H1 (cell line): ENCODE measurements at regions not wholly inside any gene's neighbourhood (a gene's known extent, or its start where the extent isn't known, plus 50 kb on each side); places are given as distances from the start of the nearest gene placed in this dataset.

Experiments used
- CBX8 ChIP-seq: fragments of 300-800, 300-1000 bp; sonication (generic); IDR thresholded peaks from 2 replicates; pipeline ENCODE4 v1.7.1; 2016; ENCODE audit warnings: low read depth, low read length, borderline replicate concordance
- FOSL1 ChIP-seq: IDR thresholded peaks from 2 replicates; pipeline ENCODE4 v1.6.1; 2011; ENCODE audit warnings: mild to moderate bottlenecking, low read depth, low read length, moderate library complexity; ENCODE audit not compliant: insufficient read depth
- JUND ChIP-seq: IDR thresholded peaks from 2 replicates; pipeline ENCODE4 v1.6.1; 2011; ENCODE audit warnings: mild to moderate bottlenecking, improper control_type of control experiment, low read length
- RBBP5 ChIP-seq: IDR thresholded peaks from 2 replicates; pipeline ENCODE4 v1.7.1; 2012; ENCODE audit warnings: low read depth, mild to moderate bottlenecking, inconsistent platforms, low read length, moderate library complexity, borderline replicate concordance
- SRF ChIP-seq: IDR thresholded peaks from 2 replicates; pipeline ENCODE4 v1.6.1; 2011; ENCODE audit warnings: mild to moderate bottlenecking, low read depth, low read length, moderate library complexity

DNA sequence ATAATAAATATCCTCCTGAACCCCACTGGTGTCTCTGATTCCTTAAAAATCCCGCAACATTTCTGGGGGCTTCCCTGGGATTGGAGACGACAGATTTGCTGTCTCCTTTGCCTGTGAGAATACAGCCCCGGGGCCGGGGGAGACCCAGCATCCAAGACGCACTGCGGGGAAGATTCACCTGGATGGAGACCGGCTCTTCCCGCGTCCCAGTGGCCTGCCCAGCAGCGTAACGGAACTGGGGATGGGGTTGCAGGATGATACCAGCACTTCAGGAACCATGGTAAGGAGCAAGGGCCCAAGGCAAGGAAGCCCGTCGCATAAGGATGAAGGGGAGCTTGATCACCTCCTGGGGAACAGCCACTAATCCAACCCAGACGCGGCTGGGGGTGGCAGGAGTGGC is 53.3 kb upstream of the OR4C15 start (continued):
- TF ChIP-seq RBBP5: no peak
- TF ChIP-seq FOSL1: no peak
- TF ChIP-seq SRF: no peak
- TF ChIP-seq JUND: no peak
- TF ChIP-seq CBX8: no peak
